A172 (cell line): ENCODE measurements at regions not wholly inside any gene's neighbourhood (a gene's known extent, or its start where the extent isn't known, plus 50 kb on each side); places are given as distances from the start of the nearest gene placed in this dataset.

Source experiments
- DNase-seq: peaks from one replicate; pipeline ENCODE4 v3.0.0-alpha.2; 2015; ENCODE audit warnings: low spot score

- DNase-seq = no peak
These were observed 367.9 kb downstream of the FAM133A start for GRCh38 chrX:94041881-94042280.

GRCh38 chrX:94045724-94046123, 371.7 kb downstream of the FAM133A start:
- no peak for DNase-seq

- no peak for DNase-seq
These were observed 377.9 kb downstream of the FAM133A start for GRCh38 chrX:94051926-94052325.

- DNase-seq = no peak
These were observed 379.6 kb downstream of the FAM133A start for GRCh38 chrX:94053575-94053974.

GRCh38 chrX:94057385-94057784, 383.4 kb downstream of the FAM133A start:
- no peak for DNase-seq

GRCh38 chrX:94058728-94059382, 384.8 kb downstream of the FAM133A start:
- DNase-seq = no peak

GRCh38 chrX:94065091-94065490, 391.1 kb downstream of the FAM133A start:
- no peak for DNase-seq

- DNase-seq = no peak
These were observed 415.1 kb downstream of the FAM133A start for GRCh38 chrX:94089149-94089548.

- no peak for DNase-seq
These were observed 423.9 kb downstream of the FAM133A start for GRCh38 chrX:94097868-94098267.

GRCh38 chrX:94107981-94108380, 434.0 kb downstream of the FAM133A start:
- DNase-seq = no peak

GRCh38 chrX:94114362-94114761, 440.4 kb downstream of the FAM133A start:
- no peak for DNase-seq

GRCh38 chrX:94121799-94122198, 447.8 kb downstream of the FAM133A start:
- DNase-seq = no peak

- DNase-seq = no peak
These were observed 449.1 kb downstream of the FAM133A start for GRCh38 chrX:94123062-94123461.

- no peak for DNase-seq
These were observed 489.0 kb downstream of the FAM133A start for GRCh38 chrX:94162971-94163370.

- peak; percentile 0 for DNase-seq
These were observed 504.3 kb downstream of the FAM133A start for GRCh38 chrX:94178145-94178788.

- DNase-seq = no peak
These were observed 530.5 kb downstream of the FAM133A start for GRCh38 chrX:94204524-94204923.

- no peak for DNase-seq
These were observed 542.7 kb downstream of the FAM133A start for GRCh38 chrX:94216738-94217137.

- no peak for DNase-seq
These were observed 578.2 kb downstream of the FAM133A start for GRCh38 chrX:94252211-94252610.

GRCh38 chrX:94256396-94256795, 582.4 kb downstream of the FAM133A start:
- DNase-seq = no peak

- no peak for DNase-seq
These were observed 591.3 kb downstream of the FAM133A start for GRCh38 chrX:94265323-94265722.

GRCh38 chrX:94288325-94288724, 614.3 kb downstream of the FAM133A start:
- DNase-seq = no peak

GRCh38 chrX:94288972-94289371, 615.0 kb downstream of the FAM133A start:
- DNase-seq = no peak

- DNase-seq = no peak
These were observed 628.4 kb downstream of the FAM133A start for GRCh38 chrX:94302446-94302845.

GRCh38 chrX:94329182-94329581, 655.2 kb downstream of the FAM133A start:
- no peak for DNase-seq
